ENCODE measurements at regions not wholly inside any gene's neighbourhood (a gene's known extent, or its start where the extent isn't known, plus 50 kb on each side); places are given as distances from the start of the nearest gene placed in this dataset.
A peak's percentile ranks its signal among the peaks of the same experiment; 100 is the strongest.

DNA sequence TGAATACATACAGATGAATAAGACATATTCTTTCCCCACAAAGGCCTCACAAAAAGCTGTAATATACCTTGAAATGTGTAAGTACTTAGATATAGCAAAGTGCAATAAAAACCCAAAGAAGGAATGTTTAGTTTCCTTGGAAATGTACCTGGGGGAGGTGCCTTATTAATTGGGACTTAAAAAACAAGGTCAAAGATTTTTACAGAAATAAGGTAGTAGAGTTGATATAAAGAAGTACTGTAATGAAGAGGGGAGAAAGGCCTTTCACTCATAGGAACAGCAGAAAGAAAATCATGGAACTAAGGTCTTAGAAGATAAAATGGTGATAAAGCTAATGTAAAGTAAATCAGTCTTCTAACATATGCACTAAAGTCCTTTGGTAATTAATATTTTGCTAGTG lies 153.9 kb upstream of the B3GALT2 start:
- no peak for DNase-seq

DNA sequence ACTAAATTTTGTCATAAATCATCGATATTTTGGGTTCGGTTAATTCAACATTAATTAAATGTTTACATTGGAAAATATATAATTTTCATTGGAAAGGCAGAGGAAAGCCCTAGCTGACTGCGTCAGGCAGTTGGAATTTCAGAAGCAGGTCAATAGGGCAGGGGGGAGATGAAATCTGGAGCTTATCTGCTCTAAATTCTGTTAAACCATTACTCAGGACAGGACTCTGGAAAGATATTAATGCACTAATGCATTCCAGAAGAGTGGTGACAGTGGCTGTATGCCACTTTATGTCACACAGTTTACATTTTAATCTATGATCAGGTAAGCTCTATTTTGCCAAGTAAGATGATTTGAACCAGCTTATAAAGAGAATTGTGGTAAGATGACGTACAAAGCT lies 153.0 kb upstream of the B3GALT2 start:
- no peak for DNase-seq

DNA sequence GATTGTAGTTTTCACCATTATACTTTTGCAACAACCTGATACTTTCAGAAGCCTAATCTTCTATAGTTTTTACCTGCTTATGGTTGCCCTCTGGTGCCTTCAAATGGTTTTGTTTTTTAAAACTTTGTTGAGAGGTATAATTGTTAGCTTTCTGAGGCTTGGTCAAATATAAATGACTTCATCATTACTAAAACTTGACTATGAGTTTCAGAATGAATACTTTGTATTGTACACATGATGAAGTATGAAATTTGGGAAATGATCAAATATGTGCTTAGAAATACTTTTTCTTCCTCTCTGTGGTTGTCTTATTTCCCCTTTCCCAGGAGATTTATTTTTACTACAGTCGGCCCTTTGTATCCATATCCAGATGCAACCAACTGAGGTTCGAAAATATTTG lies 151.8 kb upstream of the B3GALT2 start:
- DNase-seq, result no peak

DNA sequence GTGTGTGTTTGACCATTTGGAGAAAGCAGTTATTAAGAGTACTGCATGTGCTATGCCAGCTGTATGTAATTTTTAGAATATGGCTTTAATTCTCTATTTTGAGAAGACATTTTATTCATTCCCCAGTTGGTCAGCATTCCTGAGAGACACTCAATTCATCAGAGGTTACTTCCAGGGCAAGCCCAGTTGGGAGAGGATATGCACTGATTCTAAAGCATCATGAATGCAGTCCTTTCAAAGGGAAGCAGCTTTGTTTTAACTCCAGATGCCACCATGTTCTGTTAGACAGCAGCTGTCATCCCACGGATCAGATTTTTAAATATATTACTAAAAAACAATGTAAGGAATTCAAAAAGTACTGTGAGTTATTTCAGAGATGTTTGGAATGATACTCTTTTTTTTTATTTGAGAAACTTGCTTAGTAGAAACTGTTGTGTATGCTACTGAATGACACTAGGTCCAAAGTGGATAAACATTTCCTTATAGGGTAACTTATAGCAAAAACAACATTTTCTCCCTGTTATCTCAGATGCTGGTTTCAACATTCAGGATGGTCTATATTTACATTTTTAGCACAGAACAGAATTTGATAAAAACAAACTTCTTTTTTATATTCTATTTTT lies 149.5 kb upstream of the B3GALT2 start:
- no peak for DNase-seq

DNA sequence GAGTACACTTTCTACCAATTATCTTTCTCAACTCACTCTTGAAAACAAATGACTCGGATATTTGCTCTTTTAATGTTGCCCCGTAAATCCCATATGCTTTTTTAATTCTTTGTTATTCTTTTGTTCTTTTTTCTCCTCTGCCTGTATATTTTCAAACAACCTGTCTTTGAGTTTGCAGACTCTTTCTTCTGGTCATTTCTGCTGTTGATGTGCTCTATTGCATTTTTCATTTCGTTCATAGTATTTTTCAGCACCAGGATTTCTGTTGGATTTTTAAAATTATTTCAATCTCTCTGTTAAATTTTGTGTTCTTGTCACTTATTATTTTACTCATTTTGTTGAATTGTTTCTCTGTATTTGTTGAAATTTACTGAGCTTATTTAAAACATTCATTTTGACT lies 146.8 kb upstream of the B3GALT2 start:
- no peak for DNase-seq

DNA sequence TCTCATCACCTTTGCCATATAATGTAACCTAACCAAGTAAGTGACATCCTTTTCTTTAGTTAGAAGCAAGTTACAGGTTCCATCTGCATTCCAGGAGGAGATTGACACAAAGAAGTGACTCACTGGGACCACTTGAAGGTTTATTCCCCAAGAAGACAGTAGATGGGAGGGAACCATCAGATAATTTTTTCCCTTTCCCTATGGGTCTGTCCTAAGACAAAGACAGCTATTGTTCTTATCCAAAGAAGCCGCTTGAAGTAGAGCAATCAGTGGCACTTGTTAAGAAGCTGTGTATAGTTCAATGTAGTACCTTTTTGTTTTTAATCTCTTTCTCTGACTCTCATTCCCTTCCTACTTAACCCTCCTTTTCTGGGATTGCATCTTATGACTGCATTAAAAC lies 139.9 kb upstream of the B3GALT2 start:
- DNase-seq, result no peak

DNA sequence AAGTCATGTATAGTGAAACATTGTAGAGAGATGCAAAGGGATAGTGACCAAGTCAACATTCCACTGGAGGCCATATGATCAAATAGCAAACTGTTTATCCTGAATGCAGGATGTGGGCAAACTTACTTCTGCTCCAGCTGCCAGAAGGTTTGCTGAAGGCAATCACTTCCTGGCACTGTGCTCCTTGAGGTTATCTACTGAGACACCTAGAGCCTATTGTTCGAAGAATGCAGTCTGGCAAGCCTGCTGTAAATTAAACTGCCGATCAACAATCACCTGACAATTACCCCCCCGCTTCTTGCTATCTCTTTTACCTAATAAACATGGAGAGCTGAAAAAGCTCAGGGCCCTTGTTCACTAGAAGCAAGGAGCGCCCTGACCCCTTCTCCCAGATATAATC lies 139.4 kb upstream of the B3GALT2 start:
- no peak for DNase-seq

DNA sequence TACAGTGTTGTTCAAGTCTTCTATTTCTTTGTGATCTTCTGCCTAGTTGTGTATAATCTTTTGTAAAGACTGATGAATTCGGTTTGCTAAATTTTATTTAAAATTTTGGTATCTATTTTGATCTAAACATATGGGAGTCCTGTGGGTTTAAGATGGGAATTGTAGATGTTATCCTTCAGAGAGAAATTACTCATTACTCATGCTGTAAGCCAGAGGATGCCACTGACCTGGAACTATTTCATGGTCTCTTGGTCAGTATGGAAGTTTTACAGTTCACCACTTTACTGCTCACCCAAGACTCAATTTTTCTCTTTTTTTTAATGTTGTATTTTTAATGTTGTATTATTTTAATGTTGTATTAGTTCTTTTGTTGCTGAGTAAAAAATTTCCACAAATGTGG lies 138.6 kb upstream of the B3GALT2 start:
- DNase-seq, result no peak

DNA sequence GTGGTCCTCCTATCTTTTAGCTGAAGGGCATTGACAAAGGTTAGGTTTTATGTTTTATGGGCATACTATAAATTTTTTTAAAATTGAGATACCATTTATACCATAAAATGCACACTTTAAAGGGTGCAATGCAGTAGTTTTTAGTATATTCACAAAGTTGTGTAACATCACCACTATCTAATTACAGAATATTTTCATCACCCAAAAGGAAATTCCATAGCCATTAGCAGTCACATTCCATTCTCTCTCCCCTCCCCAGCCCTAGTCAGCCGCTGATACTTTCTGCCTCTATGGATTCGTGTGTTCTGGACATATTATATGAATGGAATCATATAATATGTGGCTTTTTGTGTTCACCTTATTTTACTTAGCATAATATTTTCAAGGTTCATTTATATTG lies 135.8 kb upstream of the B3GALT2 start:
- DNase-seq, result no peak

DNA sequence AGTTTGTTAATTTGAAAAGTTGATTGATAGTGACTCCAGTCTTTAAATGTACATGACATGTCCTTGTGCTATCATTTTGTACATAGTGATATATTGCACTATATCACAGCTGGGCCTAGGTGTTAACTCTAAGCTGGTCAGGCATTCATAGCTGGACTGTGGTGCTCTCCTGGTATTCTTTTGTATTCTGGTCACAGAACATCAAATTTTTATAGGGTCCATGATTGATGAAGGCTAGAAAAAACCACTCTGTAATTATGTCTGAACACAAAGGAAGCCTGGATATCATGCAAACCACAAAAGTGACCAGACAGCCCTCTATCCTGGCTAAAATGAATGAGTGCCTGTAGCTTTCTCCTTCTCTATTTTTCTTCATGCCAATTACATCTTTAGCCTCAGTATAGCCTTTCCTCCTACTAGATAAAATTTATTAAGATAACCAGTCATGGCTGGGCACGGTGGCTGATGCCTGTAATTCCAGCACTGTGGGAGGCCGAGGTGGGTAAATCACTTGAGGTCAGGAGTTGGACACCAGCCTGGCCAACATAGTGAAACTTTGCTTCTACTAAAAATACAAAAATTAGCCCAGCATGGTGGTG lies 134.9 kb upstream of the B3GALT2 start:
- DNase-seq, result no peak

DNA sequence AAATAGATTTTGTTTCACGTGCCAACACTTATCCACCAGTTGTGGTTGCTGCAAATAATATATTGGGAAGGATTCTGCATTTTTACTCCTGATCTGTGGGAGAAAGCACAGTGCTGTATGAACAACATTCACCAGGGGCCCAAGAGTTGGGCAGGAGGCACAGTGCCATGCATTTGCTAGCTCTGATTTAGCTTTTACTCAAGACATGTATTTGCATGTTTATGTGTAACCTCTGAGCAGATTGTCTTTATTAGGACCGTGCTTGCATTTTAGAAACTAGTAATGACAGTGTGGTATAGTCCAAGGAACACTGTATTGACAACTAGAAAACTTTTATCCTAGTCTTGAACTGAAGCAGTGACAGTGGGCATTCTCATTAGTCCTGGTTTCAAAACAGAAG lies 133.9 kb upstream of the B3GALT2 start:
- DNase-seq, result no peak

DNA sequence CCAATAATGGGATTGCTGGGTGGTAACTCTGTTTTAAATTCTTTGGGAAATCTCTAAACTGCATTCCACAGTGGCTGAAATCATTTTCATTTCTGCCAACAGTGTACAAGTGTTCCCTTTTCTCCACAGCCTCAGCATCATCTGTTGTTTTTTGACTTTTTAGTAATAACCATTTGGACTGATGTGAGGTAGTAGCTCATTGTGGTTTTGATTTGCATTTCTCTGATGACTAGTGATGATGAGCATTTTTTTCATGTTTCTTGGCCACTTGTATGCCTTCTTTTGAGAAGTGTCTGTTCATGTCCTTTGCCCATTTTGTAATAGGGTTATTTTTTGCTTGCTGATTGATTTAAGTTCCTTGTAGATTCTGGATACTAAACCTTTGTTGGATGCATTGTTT lies 131.9 kb upstream of the B3GALT2 start:
- no peak for DNase-seq

DNA sequence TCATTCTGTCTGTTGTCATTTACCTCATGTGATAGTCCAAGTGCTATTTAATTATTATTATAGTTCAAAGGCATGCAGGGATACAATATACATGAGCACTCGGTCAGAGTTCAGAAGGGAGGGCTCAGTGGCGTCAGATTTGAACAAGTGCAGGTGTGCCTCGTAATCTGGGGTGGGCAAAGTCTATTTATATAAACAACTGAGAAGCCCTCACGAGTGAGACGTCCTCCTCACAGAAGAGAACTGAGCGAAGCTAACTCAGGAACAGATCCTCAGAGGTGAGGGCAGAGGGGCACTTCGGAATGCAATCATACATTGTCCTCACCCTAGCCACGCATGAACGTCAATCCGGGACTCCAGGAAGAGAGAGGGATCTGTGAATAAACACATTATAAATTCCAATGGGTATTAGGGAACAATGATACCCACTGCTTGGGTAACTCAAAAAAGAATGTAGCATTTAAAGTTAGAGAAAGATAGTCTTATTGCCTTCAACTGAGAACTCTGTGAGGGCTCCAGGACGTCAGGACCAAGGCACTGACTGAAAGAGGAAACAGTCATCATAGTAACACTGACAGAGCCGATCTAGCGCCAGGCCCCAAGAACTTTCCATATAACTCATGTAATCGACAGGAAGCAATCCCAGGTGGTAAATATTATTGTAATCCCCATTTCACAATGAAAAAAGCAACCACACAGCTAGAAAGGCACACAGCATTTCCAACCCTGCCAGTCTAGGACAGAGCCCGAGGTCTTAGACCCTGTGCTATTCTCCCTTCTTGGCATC lies 127.1 kb upstream of the B3GALT2 start:
- no peak for DNase-seq

DNA sequence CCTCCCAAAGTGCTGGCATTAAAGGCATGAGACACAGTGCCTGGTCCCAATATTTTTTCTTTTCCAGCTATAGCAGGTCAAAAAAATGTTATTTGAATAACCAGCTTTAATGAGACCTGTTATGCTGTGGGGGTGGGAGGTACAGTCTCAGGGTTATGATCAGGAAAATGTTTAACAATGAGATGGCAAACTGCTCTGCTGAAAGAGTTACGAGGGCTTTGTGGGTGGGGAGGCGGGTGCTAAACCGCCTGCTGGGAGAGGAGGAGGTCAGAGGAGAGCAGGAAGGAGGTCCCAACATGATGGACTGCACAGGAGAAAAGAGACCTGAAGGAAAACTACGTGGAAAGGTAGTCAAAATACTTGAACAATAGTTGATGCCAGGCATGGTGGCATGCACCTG lies 126.0 kb upstream of the B3GALT2 start:
- DNase-seq, result no peak

DNA sequence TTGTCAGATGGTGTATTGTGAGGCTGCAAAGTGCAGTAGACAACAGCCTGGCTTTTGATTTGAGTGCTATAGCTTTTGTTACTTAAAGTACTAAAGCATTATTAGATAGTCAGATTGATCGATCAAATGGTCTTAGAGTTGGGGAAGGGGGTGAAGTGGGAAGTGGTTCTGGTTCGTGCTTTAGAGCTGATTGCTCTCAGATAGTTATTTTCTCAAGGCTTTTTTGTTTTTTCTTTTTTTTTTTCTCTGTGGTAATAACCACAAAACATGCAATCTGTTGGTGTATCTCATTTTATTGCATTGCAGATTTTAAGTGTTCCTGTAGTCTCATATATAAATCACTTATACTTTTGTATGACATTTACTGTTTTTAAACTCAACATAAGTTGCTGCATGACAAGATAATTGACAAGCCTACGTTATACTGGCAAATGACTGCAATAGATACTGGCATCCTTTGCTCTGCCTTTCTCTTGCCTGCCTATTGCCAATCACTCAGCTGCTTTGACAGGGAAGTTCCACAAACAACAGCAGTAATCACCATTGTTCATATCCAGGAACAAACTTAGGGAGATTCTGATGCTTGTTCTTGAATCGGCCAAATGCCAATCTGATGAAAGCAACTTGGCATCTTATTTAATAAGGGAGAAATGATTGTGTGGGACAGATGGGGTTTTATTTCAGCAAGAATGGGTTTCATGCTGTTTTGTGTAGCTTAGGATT lies 125.0 kb upstream of the B3GALT2 start:
- DNase-seq, result peak; percentile 63

DNA sequence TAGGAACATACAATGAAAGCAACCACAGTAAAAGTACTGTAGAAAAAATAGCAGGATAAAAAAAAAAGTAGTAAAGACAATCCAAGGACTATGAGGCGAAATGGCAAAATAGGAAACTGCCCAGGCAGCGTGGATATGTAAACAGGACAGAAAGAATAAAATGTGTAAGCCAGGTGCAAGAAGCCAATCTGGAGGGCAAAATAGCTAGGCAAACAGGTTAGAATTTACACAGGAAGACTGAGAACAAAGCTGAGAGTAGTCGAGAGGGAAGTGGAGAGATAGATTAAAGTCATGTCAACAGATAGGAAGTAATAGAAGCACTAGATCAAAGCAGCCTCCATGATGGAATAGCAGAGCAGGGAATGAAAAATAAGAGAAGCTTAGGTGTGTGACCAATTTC lies 124.2 kb upstream of the B3GALT2 start:
- no peak for DNase-seq

DNA sequence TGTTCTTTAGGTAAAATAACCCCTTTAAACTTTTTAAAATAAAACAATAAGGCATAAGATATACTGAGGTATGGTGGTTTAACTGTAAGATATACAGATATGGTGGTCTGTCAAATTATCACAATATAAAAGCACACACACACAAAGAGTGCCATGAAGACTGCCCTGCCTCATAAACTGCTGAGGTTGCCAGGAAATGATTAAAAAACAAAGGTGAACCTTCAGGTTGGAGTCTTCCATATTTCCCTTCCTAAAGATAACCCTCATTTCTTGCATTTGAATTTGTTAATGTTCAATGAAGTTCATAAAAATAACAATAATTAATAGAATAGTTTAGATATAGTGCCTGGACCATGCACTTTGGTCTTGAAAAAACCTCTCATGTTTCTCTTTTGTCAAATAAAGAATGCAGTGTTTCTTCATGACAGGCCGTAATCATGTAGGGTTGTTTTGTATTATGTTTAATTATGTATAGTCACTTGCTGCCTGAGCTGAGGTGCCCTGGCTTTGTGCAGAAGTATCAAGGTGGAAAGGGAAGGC lies 123.6 kb upstream of the B3GALT2 start:
- DNase-seq, result no peak

DNA sequence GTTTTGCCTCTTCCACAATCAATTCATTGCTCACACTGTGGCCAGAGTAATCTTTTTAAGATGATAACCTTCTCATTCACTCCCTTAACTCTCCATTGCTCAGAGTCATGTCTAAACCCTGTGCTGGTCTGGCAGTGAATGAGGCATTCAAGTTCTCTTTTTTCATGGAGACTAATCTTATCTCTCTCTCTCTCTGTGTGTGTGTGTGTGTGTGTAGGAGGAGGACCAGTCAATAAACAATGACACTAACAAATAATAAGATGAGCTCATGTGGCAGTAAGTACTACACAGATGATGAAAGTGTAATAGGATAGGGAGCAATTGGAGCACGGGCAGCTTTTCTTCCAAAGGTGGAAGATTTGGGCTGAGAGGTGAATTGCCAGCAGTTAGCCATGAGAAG lies 122.0 kb upstream of the B3GALT2 start:
- DNase-seq, result no peak

DNA sequence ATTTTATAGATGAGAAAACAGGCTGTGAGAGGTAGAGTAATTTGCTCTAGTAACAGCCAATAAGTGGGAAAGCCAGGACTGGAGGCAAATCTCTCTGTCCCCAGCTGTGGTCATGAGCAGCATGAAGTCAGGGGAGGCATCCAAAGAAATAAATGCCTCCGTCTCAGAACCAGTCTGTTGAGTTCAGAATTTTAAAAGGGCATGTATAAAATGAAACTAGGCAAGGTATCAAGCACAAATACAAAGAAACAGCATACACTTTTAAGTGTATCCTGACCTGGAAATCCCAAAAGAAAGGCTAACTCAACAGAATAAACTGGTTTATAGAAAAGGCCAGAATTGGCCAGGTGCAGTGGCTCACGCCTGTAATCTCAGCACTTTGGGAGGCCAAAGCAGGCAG lies 120.0 kb upstream of the B3GALT2 start:
- no peak for DNase-seq
